NCI-H774 (cell line): ENCODE measurements at regions not wholly inside any gene's neighbourhood (a gene's known extent, or its start where the extent isn't known, plus 50 kb on each side); places are given as distances from the start of the nearest gene placed in this dataset.
"Not testable (repeated sequence)": the region's sequence is repeated elsewhere in the genome, so short reads cannot be mapped to it uniquely, and the experiment has no call there.

Experiments used
- DNase-seq: peaks from one replicate; lab custom pipeline; 2025; lab: John Stamatoyannopoulos, UW

- DNase-seq: no peak
Measured at GRCh38 chr2:7094231-7094741, 177.1 kb downstream of the RNF144A start.

DNA sequence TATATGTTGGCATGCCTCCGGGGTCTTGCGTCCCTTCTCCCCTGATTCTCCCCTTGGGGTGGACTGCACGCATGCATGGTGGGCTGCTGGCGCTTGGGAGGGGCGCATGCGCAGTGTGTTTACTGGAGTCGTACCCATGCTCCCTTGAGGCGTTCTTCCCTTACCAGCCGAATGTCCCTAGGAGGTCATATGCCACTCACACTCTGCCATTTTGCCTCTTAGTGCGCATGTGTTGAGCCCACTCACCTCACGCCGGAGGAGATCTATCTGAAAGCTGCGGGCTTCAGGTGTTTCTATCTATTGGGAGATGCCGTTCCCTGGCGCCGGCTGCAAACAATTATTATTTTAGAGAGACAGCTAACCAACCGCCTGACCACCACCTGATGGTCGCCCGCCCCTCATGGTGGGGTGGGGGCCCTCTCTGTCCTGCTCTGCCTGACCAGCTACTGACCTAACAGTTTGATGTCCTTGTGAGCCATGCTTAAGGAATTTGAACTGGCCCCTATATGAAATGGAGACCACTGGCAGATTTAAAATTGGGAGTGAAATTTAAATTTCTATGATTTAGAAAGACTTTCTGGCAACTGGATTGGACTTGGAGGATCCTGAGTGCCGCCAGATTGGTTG, 179.6 kb downstream of the RNF144A start:
- DNase-seq: no peak

DNA sequence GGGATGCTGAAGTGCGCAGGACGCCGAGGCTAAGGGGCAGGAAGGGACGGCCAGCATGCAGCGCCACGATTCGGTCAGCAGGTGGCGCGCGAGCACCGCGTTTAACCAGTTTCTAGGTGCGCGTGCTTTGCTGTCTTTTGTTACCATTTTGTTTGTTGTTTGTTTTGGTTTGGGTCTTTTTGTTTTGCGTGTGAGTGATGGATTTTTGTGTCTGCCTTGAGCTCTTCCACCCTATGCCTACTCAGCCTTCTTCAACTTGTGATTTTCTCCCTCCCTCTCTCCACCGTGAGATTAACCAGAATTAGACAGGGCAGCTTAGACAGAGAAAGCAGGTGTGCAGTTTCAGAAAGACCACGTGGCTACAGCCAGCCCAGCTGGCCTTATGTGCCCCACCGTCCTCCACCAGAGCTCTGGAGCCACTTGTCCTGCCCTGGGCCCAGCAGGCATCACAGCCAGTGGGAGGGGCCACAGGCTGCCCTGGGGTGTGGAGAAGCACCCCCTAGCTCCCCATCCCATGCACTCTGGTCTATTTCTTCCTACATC, 180.2 kb downstream of the RNF144A start:
- peak; percentile 71 for DNase-seq

DNA sequence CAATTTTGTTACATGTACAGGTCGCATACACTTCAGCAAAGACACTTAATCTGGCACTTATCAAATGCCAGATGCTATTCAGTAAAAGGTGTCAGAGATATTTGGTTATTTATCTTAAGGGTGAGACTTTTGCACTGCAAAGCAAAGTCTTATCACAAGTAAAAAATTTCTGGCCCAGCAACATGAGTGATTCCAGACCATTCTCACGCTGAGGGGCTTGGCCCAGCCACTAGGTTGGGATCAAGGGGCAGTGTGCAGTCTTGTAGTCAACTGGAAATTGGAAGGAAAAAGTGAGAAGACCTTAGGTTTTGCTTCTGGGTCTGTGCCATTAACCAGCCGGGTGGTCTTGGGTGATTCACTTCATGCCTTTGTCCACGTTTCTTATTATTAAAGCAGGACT, 181.6 kb downstream of the RNF144A start:
- no peak for DNase-seq

- not testable (repeated sequence) for DNase-seq
Measured at GRCh38 chr2:7099687-7100086, 182.5 kb downstream of the RNF144A start.

- peak; percentile 43 for DNase-seq
Measured at GRCh38 chr2:7102826-7103225, 185.6 kb downstream of the RNF144A start.

DNA sequence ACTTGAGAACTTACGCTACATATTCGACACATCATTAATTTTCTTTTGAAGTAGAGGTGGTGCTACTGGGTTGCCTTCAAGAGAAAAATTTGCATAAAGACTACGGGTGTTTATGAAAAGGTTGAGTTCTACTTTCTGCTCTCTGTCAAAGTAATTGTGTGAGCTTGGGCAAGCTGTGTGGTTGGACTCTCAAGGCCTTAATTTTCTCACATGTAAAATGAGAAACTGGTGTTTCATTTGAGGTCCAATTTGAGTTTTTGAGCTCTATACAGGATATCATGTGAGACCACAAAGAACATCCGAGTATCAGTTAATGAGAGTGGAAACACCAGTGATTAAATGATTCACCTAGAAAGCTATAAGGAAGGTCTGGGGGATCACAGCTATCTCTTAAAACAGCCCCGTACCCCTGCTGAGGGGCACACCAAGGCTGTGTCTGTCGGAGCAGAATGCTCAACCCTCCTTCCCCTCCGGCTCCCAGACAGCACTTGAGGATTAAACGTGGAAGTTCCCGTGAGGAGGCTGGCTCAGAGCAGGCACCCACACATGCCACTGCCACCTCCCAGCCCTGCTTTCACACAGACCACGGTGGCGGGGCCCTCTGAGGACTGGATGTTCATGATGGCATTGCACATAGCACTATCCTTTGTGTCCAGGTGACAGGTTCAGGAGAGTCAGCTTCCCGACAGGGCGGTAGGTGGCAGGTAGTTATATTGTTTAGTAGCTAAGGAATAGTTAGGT, 191.8 kb downstream of the RNF144A start:
- DNase-seq: no peak

- DNase-seq: no peak
Measured at GRCh38 chr2:7109533-7109885, 192.3 kb downstream of the RNF144A start.

GRCh38 chr2:7111626-7112025, 194.4 kb downstream of the RNF144A start:
- DNase-seq: no peak

DNA sequence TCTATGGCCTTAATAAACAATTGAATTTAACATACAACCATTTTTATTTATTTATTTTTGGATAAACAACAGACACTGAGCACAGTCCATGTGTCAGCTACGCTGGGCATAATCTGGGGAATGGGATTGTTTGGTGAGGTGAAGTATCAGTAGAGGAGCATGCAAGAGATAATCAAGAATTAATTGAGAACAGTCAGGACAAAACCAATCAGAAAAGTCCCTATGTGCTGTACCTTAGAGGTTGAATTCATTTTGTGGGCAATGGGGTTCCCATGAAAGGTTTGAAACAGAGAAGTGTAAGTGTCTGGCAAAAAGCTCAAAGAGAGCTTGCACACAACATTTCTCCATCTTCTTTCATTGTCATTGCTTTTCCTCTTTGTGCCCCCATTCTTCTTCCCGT, 198.2 kb downstream of the RNF144A start:
- DNase-seq: no peak

GRCh38 chr2:7115906-7116305, 198.7 kb downstream of the RNF144A start:
- no peak for DNase-seq

GRCh38 chr2:7116511-7116910, 199.3 kb downstream of the RNF144A start:
- DNase-seq: no peak

DNA sequence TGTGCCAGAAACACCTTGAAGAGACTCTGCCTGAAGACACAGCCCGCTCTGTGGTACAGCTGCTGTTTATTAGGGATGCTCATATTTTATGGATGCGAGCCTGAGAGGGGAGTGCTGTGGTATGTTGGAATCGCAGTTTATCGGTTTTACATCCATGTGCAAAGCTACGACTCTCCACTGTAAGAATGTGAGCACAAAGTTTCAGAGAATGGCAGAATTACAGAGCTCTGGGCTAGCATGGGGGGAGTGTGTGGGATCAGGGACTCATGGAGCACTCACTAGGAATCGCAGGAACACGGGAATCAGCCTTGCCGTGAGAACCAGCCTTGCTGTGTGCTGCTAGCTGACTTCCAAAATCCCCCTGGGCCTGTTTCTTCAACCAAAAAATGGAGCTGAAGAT, 199.9 kb downstream of the RNF144A start:
- no peak for DNase-seq

- no peak for DNase-seq
Measured at GRCh38 chr2:7118606-7119131, 201.5 kb downstream of the RNF144A start.

DNA sequence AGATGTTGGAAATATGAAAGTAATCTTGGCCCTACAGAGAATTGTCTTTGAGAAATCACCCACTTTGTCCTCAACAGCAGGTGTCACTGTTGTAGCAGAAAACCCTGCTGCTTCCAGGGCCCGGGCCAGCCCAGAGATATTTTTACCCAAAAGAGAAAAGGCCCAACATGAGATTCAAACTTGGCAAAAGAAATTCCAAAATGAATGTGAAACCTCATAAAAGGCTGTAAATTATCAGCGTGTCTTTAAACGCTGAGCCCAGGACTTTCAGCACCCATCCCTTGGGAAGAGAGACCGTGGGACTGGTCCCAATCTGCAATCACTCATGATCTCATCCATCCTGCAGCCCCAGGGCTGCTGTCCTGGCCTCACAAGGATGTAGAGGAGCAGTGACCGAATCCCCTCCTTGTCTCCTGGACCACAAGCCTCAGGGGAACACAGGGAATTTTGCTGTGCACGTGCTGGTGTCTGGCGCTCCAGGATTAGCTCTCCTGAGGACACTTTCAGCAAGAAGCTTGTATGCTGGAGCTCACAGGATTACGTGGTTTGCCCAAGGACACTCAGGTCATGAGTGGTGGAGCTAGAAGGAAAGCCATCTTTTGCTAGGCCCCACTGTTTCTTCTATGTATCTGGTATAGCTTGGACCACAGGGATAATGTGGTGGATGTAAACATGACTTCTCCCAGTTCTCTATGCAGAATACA, 202.1 kb downstream of the RNF144A start:
- no peak for DNase-seq

DNA sequence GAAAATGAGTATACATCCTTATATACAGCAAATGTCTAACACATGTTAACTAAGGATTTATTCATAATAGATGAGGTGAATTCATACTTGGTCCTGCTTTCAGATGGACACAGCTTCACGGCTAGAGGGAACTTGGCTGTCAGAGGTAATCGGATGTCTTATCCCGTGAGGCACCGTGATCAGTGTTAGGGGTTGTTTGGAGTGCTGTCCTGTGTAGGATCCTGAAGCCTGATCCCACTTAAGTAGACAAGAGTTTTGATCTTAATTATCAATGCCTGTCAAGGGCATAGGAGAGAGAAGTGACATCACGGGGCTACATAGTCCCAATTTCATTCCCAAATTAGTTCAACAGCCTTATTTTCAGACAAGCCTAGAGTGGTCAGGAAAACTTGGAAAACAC, 204.6 kb downstream of the RNF144A start:
- DNase-seq: no peak

GRCh38 chr2:7127156-7127555, 209.9 kb downstream of the RNF144A start:
- no peak for DNase-seq

- no peak for DNase-seq
Measured at GRCh38 chr2:7127687-7128086, 210.5 kb downstream of the RNF144A start.

DNA sequence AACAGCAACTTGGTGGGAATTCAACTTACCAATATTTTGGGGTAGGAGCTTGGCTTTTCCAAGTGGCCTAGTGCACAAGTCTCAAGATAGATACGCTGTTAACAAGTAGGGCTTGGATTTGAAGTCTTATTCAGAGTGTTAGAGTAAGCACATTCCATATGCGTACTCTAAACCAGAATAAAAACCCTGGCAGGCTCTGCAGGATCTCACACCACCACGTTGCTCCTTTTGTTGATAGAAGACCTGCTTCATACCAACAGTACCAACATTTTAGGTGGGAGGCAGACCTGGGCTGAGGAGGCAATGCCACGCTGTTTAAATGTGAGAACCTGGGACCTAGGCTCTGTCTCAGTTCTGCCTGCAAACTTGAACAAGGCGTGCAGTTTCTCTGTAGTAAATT, 214.0 kb downstream of the RNF144A start:
- DNase-seq: no peak

GRCh38 chr2:7132753-7133152, 215.5 kb downstream of the RNF144A start:
- no peak for DNase-seq

GRCh38 chr2:7133521-7133920, 216.3 kb downstream of the RNF144A start:
- DNase-seq: no peak

- DNase-seq: no peak
Measured at GRCh38 chr2:7140306-7140705, 223.1 kb downstream of the RNF144A start.

DNA sequence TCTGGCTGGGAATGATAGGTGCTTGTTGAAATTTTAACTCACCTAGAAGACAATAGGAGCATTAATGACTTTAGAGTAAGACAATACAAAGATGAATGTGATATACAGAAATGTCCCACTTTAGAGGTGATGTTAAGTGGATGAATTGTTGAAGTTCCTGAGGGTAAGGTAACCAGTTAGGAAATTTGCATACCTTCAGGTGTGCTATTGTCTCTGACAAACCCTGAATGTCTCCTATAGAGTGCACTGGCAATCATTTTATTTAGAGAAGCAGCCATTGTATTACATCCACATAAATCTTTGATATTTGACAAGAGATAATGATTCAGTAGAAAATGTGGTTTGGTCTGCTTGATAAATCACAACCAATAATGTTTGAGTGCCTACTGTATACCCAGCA, 228.5 kb downstream of the RNF144A start:
- DNase-seq: no peak
